ENCODE measurements at regions not wholly inside any gene's neighbourhood (a gene's known extent, or its start where the extent isn't known, plus 50 kb on each side); places are given as distances from the start of the nearest gene placed in this dataset.

GRCh38 chr2:2557475-2557874 is 226.4 kb upstream of the MYT1L start:
- TF ChIP-seq, protein P1, sequence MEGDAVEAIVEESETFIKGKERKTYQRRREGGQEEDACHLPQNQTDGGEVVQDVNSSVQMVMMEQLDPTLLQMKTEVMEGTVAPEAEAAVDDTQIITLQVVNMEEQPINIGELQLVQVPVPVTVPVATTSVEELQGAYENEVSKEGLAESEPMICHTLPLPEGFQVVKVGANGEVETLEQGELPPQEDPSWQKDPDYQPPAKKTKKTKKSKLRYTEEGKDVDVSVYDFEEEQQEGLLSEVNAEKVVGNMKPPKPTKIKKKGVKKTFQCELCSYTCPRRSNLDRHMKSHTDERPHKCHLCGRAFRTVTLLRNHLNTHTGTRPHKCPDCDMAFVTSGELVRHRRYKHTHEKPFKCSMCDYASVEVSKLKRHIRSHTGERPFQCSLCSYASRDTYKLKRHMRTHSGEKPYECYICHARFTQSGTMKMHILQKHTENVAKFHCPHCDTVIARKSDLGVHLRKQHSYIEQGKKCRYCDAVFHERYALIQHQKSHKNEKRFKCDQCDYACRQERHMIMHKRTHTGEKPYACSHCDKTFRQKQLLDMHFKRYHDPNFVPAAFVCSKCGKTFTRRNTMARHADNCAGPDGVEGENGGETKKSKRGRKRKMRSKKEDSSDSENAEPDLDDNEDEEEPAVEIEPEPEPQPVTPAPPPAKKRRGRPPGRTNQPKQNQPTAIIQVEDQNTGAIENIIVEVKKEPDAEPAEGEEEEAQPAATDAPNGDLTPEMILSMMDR (IDR thresholded peaks at IDR 0.05 in 4 of 5, conservative IDR thresholded peaks at IDR 0.05 in 1 of 5), result no peak
- TF ChIP-seq POLR2A (IDR thresholded peaks at IDR 0.05), result no peak

Data from gastrocnemius medialis (tissue), 4 donors.